Ovary (tissue), 7 donors: ENCODE measurements at regions not wholly inside any gene's neighbourhood (a gene's known extent, or its start where the extent isn't known, plus 50 kb on each side); places are given as distances from the start of the nearest gene placed in this dataset.

Source experiments
- DNase-seq, 5 donors: peaks; one replicate each; pipeline ENCODE4 v3.0.0-alpha.2; 2019 to 2020
- H3K27ac ChIP-seq, 2 donors: fragments of 200-600 bp; one replicate each; pipeline versions ENCODE4 v1.5.1 to v1.8.0; 2019 to 2022
- H3K27me3 ChIP-seq: fragments of 200-600 bp; one replicate; pipeline ENCODE4 v1.8.0; 2022
- H3K36me3 ChIP-seq: fragments of 200-600 bp; sonication (generic); one replicate; pipeline ENCODE4 v1.5.1; 2019
- H3K4me1 ChIP-seq: one replicate; pipeline ENCODE4 v1.8.1; 2013; ENCODE audit warnings: mild to moderate bottlenecking, moderate library complexity; ENCODE audit not compliant: insufficient read depth
- H3K4me3 ChIP-seq: fragments of 200-600 bp; sonication (generic); one replicate; pipeline ENCODE4 v1.5.1; 2017
- H3K9me3 ChIP-seq, 2 donors: fragments of 200-600 bp in 1 of 2; sonication (generic) in 1 of 2; one replicate each; pipeline versions ENCODE4 v1.5.1 to v1.8.1; 2013 to 2019; ENCODE audit warnings: mild to moderate bottlenecking in 1 of 2, moderate library complexity in 1 of 2
- CTCF ChIP-seq, 3 donors: fragments of 450-650 bp in 2 of 3; fragments of 200-600 bp in 1 of 3; IDR thresholded peaks; one replicate each; pipeline versions ENCODE4 v1.5.1 to v1.8.0; 2016 to 2022; ENCODE audit warnings: antibody characterized with exemption in 3 of 3, mild to moderate bottlenecking in 1 of 3
- EP300 ChIP-seq: sonication (generic); formaldehyde crosslinking; IDR thresholded peaks from one replicate; pipeline ENCODE4 v1.6.1; 2017; ENCODE audit warnings: antibody characterized with exemption
- POLR2A ChIP-seq: fragments of 450-650 bp; IDR thresholded peaks from one replicate; pipeline ENCODE4 v1.6.1; 2017; ENCODE audit warnings: antibody characterized with exemption, mild to moderate bottlenecking, moderate library complexity
- WGBS, 3 donors: extraction: QIAGEN DNeasy Blood & Tissue Kit in 1 of 3; methylation state at CpG; one replicate each; pipeline versions ENCODE4 v1.1.5 to v1.1.7; 2013 to 2017; 5-methylcytosine and 5-hydroxymethylcytosine counted together
- intact Hi-C, 4 donors: fragments of 100-400 bp; cut with DNase I; formaldehyde crosslinking; loops; one replicate each; pipeline versions ENCODE4 v1.11.0 to v1.15.1; 2022 to 2023
- donor health status: DM: no; HTN: no; CAD: no; lungs with moderate emphysema.
- donor health status: DM: no; HTN: no; CAD: no.
- donor health status: Bipolar disorder and iron deficiency.
- donor health status: DM: no; HTN: no; CAD: no.
- donor health status: DM: yes; HTN: yes; CAD: no.

GRCh38 chr11:13896175-13896980 is 66.1 kb upstream of the SPON1 start:
- Histone ChIP-seq H3K27me3 (no peaks in the 10 kb centered on the region), H3K4me1 (no peaks in the 10 kb centered on the region)
- 76 to 78% (median 77%) methylated on average over 6 of the region's 6 CpGs for WGBS, 3 donors

GRCh38 chr11:13896981-13897353 is 65.6 kb upstream of the SPON1 start:
- DNase-seq = no peak
- Histone ChIP-seq H3K9me3 (no peaks in the 10 kb centered on the region), H3K36me3 (no peaks in the 10 kb centered on the region), H3K4me1 (no peaks in the 10 kb centered on the region), H3K4me3 (no peak overlapping the region), H3K27me3 (no peaks in the 10 kb centered on the region), H3K27ac (no peak overlapping the region)
- 87 to 95% (median 87%) methylated on average over 7 of the region's 7 CpGs for WGBS, 3 donors
- intact Hi-C loops = no loop called here
- TF ChIP-seq POLR2A (no peak), CTCF (IDR thresholded peaks at IDR 0.05) (no peak), EP300 (no peak)

More at GRCh38 chr11:13896175-13896980, 66.1 kb upstream of the SPON1 start:
- no peak for TF ChIP-seq EP300
- no peak for TF ChIP-seq POLR2A
- TF ChIP-seq CTCF (IDR thresholded peaks at IDR 0.05) = no peak
- H3K4me3 ChIP-seq = no peak overlapping the region
- no peaks in the 10 kb centered on the region for H3K9me3 ChIP-seq
- intact Hi-C loops = no loop called here
- DNase-seq = no peak
- no peak overlapping the region for H3K27ac ChIP-seq
- no peaks in the 10 kb centered on the region for H3K36me3 ChIP-seq

GRCh38 chr11:13897646-13898276 is 64.8 kb upstream of the SPON1 start:
- H3K27ac ChIP-seq = no peak overlapping the region
- no peak for DNase-seq
- H3K4me3 ChIP-seq = no peak overlapping the region
- intact Hi-C loops = no loop called here
- 74 to 79% (median 78%) methylated on average over 6 of the region's 6 CpGs for WGBS, 3 donors
- no peaks in the 10 kb centered on the region for H3K9me3 ChIP-seq
- TF ChIP-seq CTCF (IDR thresholded peaks at IDR 0.05) (no peak), EP300 (no peak), POLR2A (no peak)
- H3K4me1 ChIP-seq = no peaks in the 10 kb centered on the region
- H3K36me3 ChIP-seq = no peaks in the 10 kb centered on the region
- H3K27me3 ChIP-seq = no peaks in the 10 kb centered on the region

GRCh38 chr11:13899603-13900002 is 62.9 kb upstream of the SPON1 start:
- TF ChIP-seq EP300 (no peak), POLR2A (no peak), CTCF (IDR thresholded peaks at IDR 0.05) (no peak)
- H3K4me1 ChIP-seq = no peaks in the 10 kb centered on the region
- H3K27ac ChIP-seq = no peak overlapping the region
- no peaks in the 10 kb centered on the region for H3K9me3 ChIP-seq
- DNase-seq = no peak
- no peak overlapping the region for H3K4me3 ChIP-seq
- H3K27me3 ChIP-seq = no peaks in the 10 kb centered on the region
- intact Hi-C loops = no loop called here
- H3K36me3 ChIP-seq = no peaks in the 10 kb centered on the region
